ENCODE measurements at regions not wholly inside any gene's neighbourhood (a gene's known extent, or its start where the extent isn't known, plus 50 kb on each side); places are given as distances from the start of the nearest gene placed in this dataset.
"Not testable (repeated sequence)": the region's sequence is repeated elsewhere in the genome, so short reads cannot be mapped to it uniquely, and the experiment has no call there.

DNA sequence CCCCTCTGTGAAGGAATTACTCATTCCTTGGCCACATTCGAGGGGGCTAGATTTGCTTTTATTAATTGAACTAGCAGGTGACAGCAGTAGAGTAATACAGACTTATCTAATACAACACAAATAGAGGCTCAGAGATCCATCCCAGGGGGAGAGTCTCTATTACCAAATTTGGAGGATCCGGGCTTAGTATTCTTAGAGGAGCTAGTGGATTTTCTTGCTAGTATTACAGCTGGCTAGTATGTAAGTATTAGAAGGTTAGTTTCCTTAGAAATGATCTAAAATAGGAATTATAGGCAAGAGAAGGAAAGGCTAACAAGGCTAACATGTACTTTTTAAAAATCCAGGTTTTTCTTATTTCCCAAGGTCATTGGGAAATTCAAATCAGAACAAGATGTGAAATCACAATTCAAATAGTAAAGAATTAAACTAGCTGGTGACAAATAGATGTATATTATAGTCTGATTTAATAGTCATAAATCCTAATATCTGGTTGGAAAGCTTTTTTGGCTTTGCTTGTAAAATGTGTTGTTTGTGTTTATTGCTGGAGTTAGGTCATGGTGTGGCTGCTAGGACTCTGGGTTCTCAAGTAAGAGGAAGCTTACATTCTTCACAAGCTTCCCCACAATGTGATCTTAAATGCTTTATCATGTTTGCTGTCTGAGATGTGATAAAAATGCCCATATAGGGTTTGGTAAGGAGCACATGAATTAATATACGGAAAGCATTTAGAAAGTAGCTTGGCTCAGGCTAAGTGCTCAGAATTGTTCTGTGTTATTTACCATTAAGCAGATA, 160.4 kb upstream of the MPDZ start:
- no peak for DNase-seq (ENCODE audit: low spot score)

DNA sequence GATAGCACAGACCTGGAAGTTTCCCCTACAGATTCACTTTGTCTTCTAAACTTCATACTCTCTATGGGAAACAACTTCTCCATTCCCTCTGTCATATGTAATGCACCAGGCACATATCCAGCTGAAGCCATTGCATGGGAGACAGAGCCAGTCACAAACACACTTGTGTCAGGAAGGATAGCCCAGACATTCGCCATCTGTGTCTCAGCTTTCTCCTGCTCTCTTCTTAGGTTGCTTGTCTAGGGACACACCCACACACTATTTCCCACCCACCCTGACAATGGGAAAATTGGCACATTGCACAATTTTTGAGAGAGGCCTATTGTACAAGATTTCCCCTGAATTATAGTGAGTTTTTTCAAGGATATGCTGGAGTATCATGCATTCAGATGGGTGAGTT, 158.4 kb upstream of the MPDZ start:
- DNase-seq (ENCODE audit: low spot score), result no peak

DNA sequence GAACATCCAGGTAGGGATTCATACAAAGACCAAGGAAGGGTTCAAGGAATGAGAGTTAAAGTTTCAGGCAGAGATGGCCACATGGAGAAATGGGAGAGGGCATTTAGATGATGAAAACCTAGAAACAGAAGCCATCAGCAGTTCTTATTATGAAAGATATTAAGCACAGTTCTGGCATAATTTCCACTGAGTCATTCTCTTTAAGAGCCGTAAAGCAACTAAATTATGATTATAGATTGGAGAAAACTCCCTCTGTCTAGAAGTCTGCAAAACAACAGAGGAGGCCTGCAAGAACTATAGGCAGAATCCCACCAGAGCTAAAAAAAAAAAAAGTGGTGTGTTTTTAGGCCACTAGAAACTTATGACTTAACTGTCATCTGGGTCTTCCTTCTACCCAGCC, 157.1 kb upstream of the MPDZ start:
- no peak for DNase-seq (ENCODE audit: low spot score)

DNA sequence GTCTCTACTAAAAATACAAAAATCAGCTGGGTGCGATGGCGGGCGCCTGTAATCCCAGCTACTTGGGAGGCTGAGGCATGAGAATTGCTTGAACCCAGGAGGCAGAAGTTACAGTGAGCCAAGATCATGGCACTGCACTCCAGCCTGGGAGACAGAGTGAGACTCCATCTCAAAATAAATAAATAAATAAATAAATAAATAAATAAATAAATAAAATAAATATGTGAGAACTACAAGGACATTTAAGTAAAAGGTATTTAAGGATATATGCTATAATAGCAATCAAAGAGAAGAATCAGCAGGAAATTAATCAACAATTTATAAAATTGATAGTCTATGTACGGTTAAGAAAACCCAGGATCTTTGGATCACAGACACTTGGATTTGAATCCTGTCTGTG, 154.0 kb upstream of the MPDZ start:
- not testable (repeated sequence) for DNase-seq (ENCODE audit: low spot score)

DNA sequence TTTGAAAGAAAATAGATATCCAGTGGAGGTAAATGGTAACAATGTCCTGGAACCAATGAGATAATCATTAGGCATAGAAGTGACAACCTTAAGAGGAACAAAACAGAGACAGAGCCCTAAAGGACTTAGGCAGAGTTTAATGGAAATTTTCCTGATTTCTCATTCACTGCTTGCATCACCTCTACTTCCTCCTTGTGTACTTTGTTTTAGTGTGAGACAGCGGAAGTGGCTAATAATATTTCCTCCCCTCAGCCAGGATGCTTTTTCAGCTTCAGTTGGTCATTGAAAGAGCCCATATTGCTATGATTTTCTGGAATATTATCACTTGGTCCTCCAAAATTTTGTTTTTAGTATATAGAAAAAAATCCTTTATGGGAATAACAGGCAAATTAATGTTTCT, 153.4 kb upstream of the MPDZ start:
- no peak for DNase-seq (ENCODE audit: low spot score)

DNA sequence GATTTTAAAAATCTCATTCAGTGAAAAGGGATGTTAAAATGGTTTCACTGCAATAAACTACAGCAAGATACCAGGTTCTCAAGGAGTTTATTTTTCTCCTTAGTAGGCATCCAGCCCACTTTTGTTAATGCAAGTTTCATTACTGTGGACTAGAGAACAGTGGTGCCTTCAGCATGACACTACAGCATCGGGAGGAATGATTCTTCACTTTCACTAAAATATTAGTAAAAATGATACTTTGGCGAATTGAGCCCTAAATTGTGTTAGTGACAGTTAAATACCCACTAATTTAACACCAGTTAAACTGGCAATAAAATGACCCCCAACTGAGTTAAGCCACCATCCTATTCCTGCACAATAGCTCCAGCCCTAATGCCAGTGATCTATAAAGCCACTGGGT, 152.2 kb upstream of the MPDZ start:
- no peak for DNase-seq (ENCODE audit: low spot score)

DNA sequence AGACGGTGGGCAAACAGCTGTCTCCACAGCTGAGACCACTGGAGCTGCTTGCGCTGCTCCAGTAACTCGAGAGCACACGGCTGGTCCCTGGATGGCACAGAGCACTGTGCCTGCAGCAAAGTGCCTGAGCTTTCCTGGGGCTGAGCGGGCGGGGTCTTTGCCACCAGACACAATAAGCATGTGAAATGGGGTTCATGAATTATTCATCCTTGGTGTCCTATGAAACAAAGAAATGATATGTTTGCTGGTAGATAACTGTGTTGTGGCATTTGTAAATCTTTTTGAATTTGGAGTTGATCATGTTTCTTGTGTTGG, 151.7 kb upstream of the MPDZ start:
- no peak for DNase-seq (ENCODE audit: low spot score)

DNA sequence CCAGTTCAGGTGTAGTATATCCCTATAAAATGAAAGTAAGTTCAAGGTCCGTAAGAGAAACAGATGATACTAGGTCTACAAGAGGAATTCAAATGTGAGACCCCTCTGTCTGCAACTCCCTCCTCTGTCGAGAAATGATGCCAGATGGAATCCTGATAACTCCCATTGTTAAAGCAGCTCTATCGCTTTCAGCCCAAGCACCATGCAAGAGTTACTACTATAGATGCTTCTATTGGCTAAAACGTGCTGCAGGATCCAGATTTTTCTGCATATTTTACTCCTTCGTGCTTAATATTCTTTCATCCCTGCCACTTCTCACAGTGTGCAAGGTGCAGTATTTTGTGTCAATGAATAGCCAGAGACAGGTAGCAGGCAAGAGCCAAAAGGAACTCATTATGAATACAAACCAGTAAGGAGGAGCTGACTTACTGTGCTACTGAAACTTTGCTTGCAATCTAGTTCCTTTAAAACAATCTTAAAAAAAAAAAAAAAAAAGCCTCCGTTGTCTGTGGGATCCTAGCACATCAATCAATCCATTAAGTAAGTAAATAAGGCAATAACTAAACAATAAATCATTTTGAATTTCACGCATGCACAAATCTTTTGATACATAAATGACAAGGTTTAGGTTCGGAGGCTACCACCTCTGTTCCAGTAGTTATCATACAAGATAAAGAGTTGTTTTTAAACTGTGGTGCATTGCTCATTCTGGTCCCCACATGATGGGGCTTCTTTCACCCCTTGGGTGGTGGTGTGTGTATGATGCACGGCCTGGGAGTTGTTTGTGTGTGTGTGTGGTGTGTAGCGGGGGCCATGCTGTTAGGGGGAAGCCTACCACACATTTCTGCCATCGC, 151.1 kb upstream of the MPDZ start:
- DNase-seq (ENCODE audit: low spot score), result no peak

DNA sequence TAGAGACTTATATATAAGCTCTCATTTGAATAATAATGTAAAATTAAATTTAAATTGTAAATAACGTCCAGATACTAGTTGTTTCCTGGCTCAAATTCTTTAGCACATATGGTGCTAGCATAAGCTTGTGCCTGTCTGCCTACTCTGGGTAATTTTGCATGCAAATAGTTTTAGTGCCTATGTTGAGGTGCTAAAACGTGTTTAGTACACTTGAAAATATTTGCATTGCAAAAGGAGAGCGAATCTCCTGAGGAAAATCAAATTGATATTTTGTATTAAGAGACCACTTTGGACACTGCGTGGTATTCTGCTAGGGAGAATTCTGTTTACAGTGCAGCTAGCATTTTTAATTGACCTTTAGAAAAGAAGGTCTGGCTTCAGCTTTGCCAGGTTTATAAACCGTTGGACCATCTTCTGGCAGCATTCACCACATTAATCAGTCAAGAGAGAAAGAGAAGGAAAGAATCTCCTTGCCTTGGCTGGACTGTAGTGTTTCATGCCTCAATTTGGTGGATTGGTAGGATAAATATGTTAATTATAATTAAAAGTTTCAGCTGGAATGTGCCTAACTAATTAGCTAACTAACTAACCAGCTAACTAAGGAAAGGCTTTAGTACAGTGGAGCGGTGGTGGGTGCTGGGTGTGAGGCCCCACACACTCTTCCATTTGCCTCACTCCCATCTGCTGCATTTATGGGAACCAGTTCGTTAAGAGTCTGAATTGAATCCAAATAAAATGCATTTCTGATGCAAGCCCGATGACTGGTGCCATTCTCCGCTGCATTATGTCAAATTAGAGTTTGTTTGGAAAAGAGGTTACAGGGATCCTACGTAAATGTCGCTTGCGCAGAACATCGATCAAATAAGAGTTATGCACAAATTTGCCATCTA, 150.1 kb upstream of the MPDZ start:
- no peak for DNase-seq (ENCODE audit: low spot score)

DNA sequence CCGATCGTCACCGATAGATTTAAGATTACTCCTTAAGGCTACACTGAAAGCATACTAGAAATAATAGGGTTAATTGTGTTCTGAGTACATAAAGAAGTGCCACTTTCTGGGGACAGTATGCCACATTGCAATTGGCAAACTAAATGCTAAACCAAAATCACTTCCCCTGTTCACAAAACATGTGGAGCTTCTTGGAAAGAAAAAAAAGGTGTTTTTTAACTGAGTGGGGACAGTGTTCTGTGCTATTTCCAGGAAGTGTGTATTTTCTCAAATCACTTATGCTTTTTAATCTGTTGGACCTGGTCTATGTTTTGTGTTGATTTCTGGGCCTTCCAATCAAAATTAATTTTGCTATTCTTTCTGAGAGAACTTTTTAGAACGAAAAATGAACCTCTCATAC, 149.3 kb upstream of the MPDZ start:
- DNase-seq (ENCODE audit: low spot score), result no peak

DNA sequence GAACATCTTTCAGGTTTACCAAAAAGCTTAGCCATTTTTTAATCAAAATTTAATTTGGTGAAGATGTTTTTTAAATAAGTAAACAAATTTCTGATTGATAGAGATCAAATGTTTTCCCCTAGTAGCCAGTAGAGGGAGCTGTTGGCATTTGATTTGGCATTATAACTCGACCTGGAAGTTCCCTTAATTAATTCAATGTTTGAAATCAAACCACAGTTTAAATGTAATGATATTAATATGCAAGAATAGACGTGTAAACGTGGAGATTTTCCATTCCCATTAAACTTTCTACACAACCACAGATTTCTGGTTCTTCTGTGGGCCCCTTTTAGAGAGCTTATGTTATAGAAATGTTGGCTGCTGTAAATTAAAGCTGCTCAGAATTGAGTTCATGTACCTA, 148.1 kb upstream of the MPDZ start:
- peak; percentile 45 for DNase-seq (ENCODE audit: low spot score)

DNA sequence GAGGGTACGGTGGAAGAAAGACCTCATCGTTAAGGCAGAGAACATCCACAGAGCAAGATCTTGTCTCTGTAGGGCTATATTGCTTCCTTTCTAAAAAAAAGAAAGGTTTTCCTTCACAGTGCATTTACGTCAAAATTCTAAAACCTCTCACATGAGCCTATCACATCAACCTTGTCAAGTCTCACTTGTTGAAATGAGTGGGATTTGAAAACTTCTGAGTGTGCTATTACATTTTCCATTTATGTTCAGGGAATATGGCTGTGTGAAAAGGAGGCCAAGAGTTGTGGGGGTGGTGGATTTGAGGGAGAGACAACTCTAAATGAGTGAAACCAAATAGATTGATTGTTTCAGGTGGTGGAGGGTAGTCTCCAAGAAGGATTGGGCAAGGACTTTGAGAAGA, 147.1 kb upstream of the MPDZ start:
- DNase-seq (ENCODE audit: low spot score), result no peak

DNA sequence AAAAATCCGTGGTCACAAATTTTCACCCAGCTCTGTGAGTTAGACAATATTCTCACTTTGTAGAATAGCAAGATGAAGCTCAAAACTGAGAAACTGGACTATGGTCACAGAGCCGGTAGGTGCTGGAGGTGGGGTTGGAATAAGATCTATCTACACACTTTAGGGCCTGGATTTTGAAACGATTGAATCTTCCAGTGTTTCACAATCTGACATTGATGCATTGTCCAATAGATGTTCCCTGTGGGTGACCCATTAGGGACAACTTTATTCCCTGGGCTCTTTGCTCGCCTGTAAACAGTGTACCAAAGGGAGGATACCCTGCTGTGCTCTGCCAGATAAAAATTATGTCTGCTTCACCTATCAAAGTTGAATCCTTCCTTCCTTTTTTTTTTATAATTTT, 145.4 kb upstream of the MPDZ start:
- no peak for DNase-seq (ENCODE audit: low spot score)

DNA sequence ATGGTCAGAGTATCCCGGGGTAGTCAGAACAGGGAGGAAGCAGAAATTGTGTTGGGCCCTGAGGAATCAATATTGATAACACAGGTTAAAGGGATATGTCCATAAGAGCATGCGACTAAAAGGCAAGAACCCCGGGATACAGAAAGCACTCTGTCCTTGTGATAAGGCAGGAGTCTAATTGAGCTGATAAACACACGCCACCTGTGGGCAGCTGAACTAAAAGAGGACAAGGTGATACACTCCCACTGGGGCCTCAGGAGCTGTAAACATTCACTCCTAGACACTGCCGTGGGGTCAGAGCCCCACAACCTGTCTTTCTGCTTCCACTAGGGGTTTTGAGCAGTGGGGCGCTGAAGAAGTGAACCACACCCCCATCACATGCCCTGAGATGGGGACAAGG, 144.7 kb upstream of the MPDZ start:
- no peak for DNase-seq (ENCODE audit: low spot score)

DNA sequence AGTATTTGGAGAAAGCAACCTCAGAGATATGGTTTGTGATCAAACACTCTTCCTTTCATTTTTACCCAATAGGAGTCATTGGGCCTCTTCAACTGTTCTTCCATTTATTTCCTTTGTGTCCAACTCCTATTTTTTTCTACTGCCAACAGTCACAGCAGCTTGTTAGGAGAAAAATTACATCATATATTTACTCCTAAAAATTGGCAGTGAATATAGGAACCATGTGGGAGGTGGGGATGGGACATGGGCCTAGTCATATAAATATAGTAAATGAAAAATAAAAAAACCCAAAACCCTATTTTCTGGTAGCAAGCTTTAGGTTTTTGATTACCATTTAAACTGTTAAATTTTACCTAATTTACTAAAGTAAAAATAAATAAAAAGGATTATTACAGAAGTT, 134.9 kb upstream of the MPDZ start:
- DNase-seq (ENCODE audit: low spot score), result no peak

DNA sequence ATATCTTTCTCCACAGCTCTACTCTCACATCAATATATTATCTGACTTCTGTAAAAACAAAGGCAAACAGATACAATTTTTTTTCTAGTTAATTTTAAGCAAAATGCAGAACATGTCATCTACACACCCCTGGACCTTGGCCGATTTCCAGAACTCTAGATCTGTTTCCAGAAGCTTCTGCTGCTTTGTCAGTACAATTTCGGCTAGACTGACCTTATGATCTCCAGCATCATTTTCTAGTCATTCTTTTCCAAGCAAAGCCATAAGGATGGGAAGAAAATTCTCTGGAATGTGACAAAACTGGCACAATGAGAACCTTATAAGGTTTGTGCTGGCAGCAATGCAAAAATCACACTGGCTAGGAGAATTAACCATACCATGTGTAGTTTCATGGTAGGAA, 132.8 kb upstream of the MPDZ start:
- DNase-seq (ENCODE audit: low spot score), result peak; percentile 19

DNA sequence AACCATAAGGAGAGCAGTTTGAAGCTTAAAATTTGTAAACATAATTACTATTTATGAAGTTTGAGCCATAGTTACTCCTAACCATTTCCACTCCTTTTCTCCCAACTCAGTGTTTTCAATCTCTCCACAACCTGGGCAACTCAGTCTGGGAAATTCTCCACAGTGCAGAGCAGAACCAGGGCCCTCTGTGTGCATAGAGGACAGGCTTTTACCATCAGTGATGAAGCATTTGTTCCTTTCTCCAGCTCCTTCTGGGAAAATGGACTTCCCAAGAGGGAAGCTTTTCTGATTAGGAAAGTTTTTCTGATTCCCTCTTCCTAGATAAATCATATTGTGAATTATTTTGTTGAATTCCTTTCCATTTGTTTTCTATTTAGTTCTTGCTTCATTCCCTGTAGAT, 132.3 kb upstream of the MPDZ start:
- peak; percentile 7 for DNase-seq (ENCODE audit: low spot score)

DNA sequence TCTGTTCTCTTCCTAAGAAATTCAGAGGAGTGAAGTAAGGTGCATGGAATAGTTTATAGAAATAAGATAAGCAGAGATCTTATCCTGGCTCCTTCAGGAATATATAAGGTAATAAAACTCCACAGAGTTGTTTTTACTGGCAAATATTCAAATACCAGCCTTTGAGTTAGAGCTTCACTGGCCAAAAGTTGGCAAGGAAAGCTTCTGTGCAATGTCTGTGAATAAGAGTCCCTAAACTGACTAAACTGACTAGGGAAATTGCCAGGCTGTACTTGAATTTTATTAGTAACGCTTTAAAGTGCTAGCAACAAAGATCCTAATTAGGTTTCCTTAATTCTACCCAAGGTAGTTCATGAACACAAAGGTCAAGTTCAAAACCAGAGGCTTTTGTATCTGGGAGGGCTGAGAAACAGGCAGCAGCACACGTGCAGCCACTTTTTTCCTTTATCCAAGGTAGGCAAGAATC, 131.1 kb upstream of the MPDZ start:
- peak; percentile 16 for DNase-seq (ENCODE audit: low spot score)

DNA sequence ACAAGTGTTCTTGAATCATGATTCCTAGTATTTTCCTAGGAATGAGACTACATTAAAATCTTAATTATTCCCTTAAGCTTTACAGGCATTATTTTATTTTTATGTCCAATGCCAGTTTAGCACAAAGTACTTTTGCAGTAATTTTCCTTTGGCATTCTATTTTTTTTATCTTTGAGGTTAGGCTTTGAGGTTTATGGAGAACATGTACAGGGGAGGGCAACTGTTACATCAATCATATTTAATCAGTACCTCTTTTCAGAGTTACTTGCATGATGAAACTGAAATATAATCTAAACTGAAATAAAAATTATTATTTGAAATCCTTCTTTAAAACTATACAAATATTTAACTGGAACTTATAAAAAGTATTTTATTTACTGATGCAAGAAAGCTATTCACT, 118.2 kb upstream of the MPDZ start:
- no peak for DNase-seq (ENCODE audit: low spot score)

DNA sequence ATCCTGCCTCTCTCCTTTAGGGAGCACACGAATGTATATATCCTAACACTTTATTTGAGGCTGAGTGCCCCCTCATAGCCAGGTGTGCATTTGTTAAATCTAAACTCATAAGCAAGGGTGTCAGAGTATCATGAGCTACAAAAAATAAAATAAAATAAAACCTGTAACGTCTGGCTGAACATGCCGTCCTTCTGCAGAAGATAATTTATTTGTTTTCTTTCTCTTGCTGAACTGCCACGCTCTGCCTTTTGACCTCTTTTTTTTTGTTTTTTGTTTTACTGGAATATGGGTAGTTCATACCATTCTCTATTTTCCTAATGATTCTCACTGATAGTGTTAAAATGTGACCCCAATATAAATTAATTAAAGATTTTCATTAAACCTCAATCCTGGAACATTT, 117.7 kb upstream of the MPDZ start:
- no peak for DNase-seq (ENCODE audit: low spot score)

DNA sequence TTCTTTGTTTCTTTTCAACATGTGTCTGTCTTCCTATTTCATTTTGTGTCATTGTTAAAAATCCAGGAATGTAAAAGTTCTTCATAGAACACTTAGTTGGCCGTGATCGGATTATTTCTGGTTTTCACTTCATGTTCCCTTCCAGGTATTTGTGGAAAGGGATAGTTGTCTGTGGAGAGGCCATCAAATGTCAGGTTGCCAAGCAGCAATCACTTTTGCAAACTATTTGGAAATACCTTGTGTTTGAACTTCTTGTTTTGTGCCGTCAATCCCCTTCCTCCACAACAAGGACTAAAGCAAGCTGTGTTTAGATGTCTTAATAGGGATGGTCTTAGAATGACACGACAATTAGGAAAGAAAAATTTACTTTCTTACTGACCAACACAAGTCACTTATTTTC, 116.9 kb upstream of the MPDZ start:
- no peak for DNase-seq (ENCODE audit: low spot score)

DNA sequence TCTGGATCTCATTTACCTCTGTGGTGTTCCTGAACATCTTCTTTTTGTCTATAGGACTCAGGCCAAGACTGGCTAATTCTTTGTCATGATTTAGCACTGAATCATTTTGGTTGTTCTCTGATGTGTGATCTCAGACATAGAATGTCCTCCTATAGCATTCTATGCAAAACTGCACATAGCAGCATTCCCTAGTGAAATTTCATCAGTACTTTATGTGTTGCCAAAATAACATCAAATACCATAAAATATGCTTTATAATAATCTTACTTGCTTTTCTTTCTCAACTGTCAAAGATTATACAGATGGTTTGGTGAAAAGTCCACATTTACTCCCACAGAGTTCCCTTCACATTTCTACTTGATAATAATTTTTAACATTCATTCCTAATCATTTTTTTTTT, 115.7 kb upstream of the MPDZ start:
- no peak for DNase-seq (ENCODE audit: low spot score)

DNA sequence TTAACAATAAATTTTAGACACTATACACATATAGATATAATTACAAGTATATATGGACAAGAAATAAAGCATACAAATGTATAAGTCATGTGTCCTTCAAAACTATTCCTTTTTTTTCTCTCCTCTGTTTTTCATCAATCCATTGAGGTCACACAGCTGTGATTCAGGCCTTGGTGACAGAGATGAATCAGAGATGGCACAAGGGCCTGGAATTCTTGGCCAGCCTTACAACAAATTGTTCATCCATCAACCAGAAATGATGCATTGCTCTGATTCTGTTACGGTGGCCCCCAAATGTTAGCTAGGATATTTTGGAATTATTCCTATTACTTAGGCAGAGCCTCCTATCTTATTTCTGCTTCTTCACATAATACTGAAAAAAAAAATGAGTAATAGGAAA, 108.7 kb upstream of the MPDZ start:
- peak; percentile 80 for DNase-seq (ENCODE audit: low spot score)

All from AG20443 (cell line).